Superior temporal gyrus (tissue), 1 donor: ENCODE measurements at regions not wholly inside any gene's neighbourhood (a gene's known extent, or its start where the extent isn't known, plus 50 kb on each side); places are given as distances from the start of the nearest gene placed in this dataset.

Experiments used
- DNase-seq: peaks from one replicate; pipeline ENCODE4 v3.0.0-alpha.2; 2016; ENCODE audit errors: extremely low spot score

DNA sequence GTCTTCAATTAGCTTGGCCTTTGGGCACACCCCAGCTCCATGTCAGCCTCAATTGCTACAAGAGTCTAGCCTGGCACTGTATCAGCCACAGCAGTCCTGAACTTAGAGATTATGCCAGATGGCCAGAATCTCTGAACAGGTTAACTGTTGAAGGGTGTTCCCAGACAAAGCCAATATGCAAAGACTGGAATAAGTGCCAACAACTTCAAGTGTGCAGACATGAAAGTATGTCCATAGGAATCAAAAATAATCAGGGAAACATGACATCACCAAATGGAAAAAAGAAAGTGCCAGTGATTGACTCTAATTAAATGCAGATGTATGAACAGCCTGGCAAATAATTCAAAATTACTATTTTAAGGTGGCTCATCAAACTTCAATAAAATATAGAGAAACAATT lies 98.5 kb upstream of the DOCK10 start:
- DNase-seq = no peak

DNA sequence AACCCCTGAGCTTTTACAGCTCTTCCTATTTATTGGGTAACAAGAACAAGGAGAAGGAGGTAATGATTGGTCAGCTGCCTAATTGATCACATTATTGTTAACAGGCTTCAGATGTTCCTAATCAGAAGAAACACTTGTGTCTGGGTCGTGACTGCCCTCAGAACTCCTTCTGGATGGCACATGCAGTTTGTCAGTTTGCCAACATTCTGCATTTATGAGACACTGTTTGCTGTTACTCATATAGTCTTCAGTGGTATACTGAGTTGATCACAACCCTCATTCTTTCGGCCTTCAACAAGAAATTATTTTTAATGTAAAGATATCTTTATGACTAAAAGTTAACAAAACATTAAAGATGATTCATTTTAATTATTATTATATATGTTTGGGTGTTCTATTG lies 95.7 kb upstream of the DOCK10 start:
- no peak for DNase-seq

GRCh38 chr2:225136552-225136951 lies 94.3 kb upstream of the DOCK10 start:
- no peak for DNase-seq

- no peak for DNase-seq
These were observed 89.6 kb upstream of the DOCK10 start for GRCh38 chr2:225131898-225132297.

DNA sequence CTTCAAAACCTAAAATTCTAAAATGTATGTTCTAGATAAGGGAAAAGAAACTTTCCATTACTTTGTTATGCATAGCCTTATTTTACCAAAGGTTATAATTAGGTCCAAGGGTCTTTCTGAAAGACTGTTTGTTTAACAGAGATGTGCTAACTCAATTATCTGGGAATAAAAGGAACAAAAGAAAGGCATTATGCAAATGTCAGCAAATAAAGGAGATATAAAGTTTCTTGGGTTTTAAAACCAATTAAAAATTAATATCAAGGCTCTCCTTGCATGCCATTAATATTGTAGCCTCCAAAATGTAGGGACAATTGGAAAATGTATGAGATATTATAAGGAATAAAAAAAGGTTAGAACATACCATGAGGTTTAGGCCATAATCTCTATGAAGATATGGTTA lies 87.8 kb upstream of the DOCK10 start:
- DNase-seq = no peak

GRCh38 chr2:225124311-225125017 lies 82.2 kb upstream of the DOCK10 start:
- no peak for DNase-seq

- DNase-seq = peak; percentile 79
These were observed 80.6 kb upstream of the DOCK10 start for GRCh38 chr2:225122583-225123486.

DNA sequence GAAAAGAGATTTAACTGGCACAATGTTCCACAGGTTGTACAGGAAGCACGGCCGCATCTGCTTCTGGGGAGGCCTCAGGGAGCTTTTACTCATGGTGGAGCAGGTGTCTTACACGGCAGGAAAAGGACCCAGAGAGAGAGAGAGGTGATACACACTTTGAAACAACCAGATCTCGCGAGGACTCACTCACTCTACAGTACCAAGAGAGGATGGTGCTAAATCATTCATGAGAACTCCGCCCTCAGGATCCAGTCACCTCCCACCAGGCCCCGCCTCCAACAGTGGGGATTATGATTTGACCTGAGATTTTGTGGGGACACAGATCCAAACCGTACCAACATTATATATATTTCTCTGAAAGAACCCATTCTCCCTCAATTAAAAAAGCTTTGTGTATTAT lies 79.7 kb upstream of the DOCK10 start:
- DNase-seq = no peak

GRCh38 chr2:225120186-225120585 lies 77.9 kb upstream of the DOCK10 start:
- no peak for DNase-seq

DNA sequence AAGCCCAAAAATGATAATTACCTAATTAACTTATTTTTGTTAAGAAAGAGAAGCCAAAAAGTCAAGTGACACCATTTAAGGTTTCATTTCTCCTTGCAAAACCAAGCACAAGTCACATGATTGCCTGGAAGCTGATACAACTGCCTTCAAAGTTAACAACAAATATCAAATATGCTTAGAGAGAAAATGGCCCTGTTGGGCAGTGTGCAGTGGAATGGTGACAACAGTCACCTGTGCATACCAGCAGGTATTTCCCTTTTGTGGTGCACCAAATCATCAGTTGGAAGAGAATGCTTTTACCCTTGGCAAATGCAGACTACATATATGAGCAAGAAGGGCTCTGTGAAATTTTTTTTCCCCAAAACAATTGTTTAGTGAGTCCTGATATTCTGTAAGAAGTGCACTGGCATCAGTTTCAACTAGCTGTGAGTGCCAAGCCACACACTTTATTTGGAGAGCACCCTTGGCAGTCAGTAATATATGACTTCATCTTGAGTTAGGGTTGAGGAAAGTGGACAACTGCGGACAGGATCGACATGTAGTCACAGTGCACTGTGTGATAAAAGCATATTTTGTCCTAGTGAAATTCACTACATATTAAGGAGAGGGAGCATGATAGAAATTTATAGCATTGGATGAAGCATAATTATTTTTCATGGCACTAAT lies 74.9 kb upstream of the DOCK10 start:
- no peak for DNase-seq

- no peak for DNase-seq
These were observed 72.6 kb upstream of the DOCK10 start for GRCh38 chr2:225114786-225115323.

DNA sequence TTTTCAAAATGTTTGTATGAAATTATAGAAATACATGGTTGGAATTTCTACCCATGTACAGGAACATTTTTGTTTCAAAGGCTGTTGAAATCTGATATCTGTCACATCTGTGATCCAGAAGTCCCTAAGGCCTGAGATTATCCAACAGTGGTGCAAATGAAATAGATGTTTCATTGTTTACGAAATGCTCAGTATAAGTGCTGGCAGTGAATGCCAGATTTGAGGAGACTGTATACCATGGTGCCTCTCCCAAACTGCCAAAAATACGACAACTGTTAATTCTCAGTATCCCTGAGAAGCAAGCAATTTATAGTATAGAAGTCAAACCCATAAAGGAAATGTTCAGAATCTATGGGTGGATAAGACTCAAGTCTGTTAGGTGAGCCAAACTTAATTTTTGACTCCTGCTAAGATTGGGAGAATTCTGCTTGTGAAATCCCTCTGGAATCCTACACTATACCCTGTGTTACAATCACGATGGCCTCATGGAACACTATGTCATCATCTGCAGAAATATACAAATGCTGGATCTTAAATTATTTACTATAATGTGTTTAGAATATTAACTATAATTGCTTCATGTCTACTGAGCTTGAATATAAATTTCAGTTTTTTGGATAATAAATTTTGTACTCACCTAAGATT lies 71.2 kb upstream of the DOCK10 start:
- DNase-seq = peak; percentile 80

DNA sequence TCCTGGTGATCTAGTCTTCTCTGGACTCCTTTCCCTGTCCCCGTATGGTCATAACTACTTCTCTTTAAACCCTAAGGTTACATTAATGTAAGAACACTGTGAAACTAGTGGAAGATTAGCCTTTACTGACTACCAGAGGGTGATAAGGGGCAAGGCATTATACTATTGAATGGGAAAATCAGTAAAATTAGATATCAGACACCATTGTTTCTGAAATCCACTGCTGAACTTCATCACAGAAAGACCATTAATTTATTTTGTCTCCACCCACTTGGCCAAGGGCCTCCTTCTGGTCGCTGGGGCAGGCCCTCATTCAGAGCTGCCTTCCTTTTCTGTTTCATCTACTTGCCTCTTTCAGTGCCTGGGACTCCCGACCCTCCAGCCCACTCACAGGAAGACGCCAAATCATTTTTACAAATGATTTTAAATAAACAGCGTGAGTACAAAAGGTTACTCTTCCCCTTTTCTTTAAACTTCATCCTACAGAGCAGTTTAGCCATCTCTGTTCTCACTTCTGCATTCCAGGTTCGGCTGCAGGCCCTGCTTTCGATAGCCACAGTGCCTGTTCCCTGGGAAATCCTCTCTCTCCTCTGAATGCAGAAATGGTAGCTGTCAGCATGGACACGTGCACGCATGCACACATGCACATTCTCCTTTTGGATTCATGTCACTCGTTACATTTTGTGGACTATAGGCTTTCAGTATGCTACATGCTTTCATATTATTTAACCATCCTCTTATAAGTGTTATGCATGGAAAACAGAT lies 70.3 kb upstream of the DOCK10 start:
- DNase-seq = peak; percentile 67

DNA sequence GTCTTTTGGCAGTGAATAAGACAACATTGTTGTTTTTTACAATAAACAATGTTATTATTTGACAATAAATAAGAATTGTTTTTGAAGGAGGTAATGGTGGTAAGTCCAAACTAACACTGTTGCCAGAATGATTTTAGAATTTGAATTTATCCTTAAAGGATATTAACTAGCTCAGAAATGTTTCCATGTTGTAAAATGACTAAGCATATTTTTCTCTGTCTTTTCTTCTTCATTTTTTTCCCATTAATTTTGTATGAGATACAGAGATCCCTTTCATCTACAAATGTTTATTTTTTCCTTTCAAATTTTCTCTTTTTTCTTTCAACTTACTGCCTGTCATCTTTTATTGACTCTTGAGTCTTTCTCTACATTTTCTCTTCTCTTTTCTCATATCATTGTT lies 66.5 kb upstream of the DOCK10 start:
- no peak for DNase-seq

GRCh38 chr2:225104971-225105370 lies 62.7 kb upstream of the DOCK10 start:
- DNase-seq = no peak

- no peak for DNase-seq
These were observed 62.1 kb upstream of the DOCK10 start for GRCh38 chr2:225104321-225104720.

DNA sequence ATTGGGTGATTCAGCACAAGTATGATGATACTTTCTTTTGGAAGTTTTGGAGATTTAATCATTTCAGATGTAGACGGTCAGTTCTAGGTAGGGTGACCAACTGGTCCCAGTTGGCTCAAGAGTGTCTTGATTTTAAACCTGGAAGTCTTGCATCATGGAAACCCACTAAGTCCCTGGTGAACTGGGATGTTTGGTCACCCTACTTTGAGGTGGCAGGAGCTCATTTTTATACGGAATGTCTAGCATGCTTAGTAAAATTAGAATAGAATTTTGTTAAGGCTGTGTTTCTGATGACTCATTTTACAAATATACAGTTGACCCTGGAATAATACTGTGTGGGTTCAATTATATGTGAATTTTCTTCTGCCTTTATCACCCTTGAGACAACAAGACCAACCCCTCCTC lies 61.5 kb upstream of the DOCK10 start:
- no peak for DNase-seq

DNA sequence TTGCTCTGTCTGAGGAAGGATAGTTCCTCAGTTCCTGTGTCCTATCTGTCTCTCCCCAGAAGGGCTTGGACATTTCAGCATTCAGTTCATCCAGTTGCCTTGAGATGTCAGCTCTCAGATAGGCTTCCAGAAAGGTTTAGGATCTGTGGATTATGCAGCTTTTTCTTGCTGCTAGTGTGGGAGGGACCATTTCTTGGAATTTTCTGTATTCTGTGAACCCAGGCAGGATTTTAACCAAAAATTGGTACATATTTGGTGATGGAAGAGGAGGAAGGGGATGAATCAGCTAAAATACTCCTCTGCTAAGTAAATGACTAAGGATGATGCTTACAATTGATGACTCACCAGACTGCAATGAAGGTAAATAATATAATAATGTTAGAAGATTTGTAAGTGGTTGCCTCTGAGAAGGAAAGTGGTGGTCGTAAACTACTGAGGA lies 58.6 kb upstream of the DOCK10 start:
- no peak for DNase-seq

- no peak for DNase-seq
These were observed 58.0 kb upstream of the DOCK10 start for GRCh38 chr2:225100269-225100668.

DNA sequence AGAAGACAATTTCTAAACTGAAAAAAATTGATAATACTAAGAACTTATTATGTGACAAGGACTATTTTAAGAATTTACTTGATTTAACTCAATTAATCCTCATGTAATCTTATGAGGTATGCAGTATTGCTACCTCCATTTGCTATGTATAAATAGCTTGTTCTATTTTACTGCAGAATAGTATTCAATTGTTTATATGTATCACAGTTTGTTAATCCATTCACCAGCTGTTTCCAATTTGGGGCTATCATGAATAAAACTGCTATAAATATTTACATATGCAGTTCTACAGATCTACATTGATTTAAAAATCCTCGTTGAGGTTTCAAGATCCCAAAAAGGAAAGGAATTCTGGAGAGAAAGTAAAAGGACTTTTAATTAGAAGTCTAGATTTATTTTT lies 54.8 kb upstream of the DOCK10 start:
- no peak for DNase-seq
